NCI-H510A treated with DMSO at 0.1 percent for 48 hours (cell line): ENCODE measurements at regions not wholly inside any gene's neighbourhood (a gene's known extent, or its start where the extent isn't known, plus 50 kb on each side); places are given as distances from the start of the nearest gene placed in this dataset.

ENCODE experiments used
- DNase-seq: peaks from one replicate; lab custom pipeline; 2025; lab: John Stamatoyannopoulos, UW

GRCh38 chr16:73304008-73304774, 256.3 kb upstream of the ZFHX3 start:
- DNase-seq, result no peak

- DNase-seq, result no peak
These were observed 255.0 kb upstream of the ZFHX3 start for GRCh38 chr16:73302942-73303341.

- DNase-seq, result no peak
These were observed 254.1 kb upstream of the ZFHX3 start for GRCh38 chr16:73301984-73302383.

- no peak for DNase-seq
These were observed 251.4 kb upstream of the ZFHX3 start for GRCh38 chr16:73299346-73299745.

- DNase-seq, result no peak
These were observed 250.6 kb upstream of the ZFHX3 start for GRCh38 chr16:73298562-73298961.

- DNase-seq, result no peak
These were observed 242.3 kb upstream of the ZFHX3 start for GRCh38 chr16:73290258-73290657.

- no peak for DNase-seq
These were observed 241.3 kb upstream of the ZFHX3 start for GRCh38 chr16:73289232-73289631.

- DNase-seq, result no peak
These were observed 240.6 kb upstream of the ZFHX3 start for GRCh38 chr16:73288520-73288919.

GRCh38 chr16:73287859-73288405, 240.0 kb upstream of the ZFHX3 start:
- no peak for DNase-seq

GRCh38 chr16:73286346-73287267, 238.7 kb upstream of the ZFHX3 start:
- DNase-seq, result no peak

GRCh38 chr16:73285436-73286201, 237.7 kb upstream of the ZFHX3 start:
- DNase-seq, result no peak

GRCh38 chr16:73280388-73280787, 232.5 kb upstream of the ZFHX3 start:
- DNase-seq, result no peak

- DNase-seq, result no peak
These were observed 231.5 kb upstream of the ZFHX3 start for GRCh38 chr16:73279451-73279850.

GRCh38 chr16:73277071-73277470, 229.1 kb upstream of the ZFHX3 start:
- no peak for DNase-seq

GRCh38 chr16:73275448-73275847, 227.5 kb upstream of the ZFHX3 start:
- no peak for DNase-seq

GRCh38 chr16:73275024-73275423, 227.1 kb upstream of the ZFHX3 start:
- no peak for DNase-seq

- DNase-seq, result no peak
These were observed 226.2 kb upstream of the ZFHX3 start for GRCh38 chr16:73274140-73274539.

- DNase-seq, result no peak
These were observed 220.6 kb upstream of the ZFHX3 start for GRCh38 chr16:73268366-73268993.

- no peak for DNase-seq
These were observed 218.0 kb upstream of the ZFHX3 start for GRCh38 chr16:73265935-73266334.

GRCh38 chr16:73265124-73265837, 217.4 kb upstream of the ZFHX3 start:
- DNase-seq, result no peak

- DNase-seq, result no peak
These were observed 215.0 kb upstream of the ZFHX3 start for GRCh38 chr16:73262931-73263330.
